ENCODE measurements at regions not wholly inside any gene's neighbourhood (a gene's known extent, or its start where the extent isn't known, plus 50 kb on each side); places are given as distances from the start of the nearest gene placed in this dataset.

GRCh38 chr12:94733727-94734126 is 83.4 kb upstream of the TMCC3 start:
- TF ChIP-seq, protein P1, sequence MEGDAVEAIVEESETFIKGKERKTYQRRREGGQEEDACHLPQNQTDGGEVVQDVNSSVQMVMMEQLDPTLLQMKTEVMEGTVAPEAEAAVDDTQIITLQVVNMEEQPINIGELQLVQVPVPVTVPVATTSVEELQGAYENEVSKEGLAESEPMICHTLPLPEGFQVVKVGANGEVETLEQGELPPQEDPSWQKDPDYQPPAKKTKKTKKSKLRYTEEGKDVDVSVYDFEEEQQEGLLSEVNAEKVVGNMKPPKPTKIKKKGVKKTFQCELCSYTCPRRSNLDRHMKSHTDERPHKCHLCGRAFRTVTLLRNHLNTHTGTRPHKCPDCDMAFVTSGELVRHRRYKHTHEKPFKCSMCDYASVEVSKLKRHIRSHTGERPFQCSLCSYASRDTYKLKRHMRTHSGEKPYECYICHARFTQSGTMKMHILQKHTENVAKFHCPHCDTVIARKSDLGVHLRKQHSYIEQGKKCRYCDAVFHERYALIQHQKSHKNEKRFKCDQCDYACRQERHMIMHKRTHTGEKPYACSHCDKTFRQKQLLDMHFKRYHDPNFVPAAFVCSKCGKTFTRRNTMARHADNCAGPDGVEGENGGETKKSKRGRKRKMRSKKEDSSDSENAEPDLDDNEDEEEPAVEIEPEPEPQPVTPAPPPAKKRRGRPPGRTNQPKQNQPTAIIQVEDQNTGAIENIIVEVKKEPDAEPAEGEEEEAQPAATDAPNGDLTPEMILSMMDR (IDR thresholded peaks at IDR 0.05; ENCODE audit: low read length) = no peak
- TF ChIP-seq EZH2phosphoT487 (IDR thresholded peaks at IDR 0.05; ENCODE audit: low read length) (no peak), EZH2 (optimal IDR thresholded peaks at IDR 0.05; ENCODE audit: low read depth, low read length) (no peak)
